ENCODE measurements at regions not wholly inside any gene's neighbourhood (a gene's known extent, or its start where the extent isn't known, plus 50 kb on each side); places are given as distances from the start of the nearest gene placed in this dataset.

DNA sequence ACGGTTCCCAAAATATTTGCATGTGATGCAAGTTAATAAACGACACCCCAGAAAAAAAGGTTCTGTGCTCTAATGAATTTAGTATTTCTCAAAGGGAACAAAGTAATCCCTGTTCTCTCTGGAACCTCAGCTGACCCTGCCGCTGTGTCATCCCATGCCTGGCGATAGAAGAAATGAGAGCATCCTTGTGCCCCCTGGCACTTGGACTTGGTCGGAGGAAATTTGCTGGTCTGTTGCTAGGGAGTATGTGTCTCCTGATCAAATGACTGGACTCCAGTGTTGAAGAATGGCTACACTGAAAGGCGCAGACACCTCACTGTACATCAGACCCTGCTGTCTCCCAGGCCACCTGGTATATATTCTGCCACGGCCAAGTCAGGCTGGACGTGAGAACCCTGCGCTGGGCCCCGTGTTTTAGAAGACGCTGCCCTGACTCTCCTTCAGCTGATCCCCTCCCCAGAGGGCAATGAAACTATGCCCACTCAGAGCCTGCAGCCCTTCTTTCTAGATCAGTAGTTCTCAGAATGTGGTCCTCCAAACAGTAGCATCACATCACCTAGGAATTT lies 67.2 kb downstream of the THNSL1 start:
- peaks cover 5% of the 10 kb centered on the region for H3K4me1 Mint-ChIP-seq (ENCODE audit: unreplicated experiment)
- H3K36me3 Mint-ChIP-seq (ENCODE audit: low read depth, unreplicated experiment): no peaks in the 10 kb centered on the region
- H3K9me3 Mint-ChIP-seq (ENCODE audit: unreplicated experiment): no peaks in the 10 kb centered on the region
- no peak for DNase-seq (ENCODE audit: low spot score)
- H3K27ac Mint-ChIP-seq (ENCODE audit: unreplicated experiment): no peak overlapping the region
- H3K4me3 Mint-ChIP-seq (ENCODE audit: unreplicated experiment): no peak overlapping the region
- peaks cover 3% of the 10 kb centered on the region for H3K27me3 Mint-ChIP-seq (ENCODE audit: unreplicated experiment)
- TF ChIP-seq, protein P1, sequence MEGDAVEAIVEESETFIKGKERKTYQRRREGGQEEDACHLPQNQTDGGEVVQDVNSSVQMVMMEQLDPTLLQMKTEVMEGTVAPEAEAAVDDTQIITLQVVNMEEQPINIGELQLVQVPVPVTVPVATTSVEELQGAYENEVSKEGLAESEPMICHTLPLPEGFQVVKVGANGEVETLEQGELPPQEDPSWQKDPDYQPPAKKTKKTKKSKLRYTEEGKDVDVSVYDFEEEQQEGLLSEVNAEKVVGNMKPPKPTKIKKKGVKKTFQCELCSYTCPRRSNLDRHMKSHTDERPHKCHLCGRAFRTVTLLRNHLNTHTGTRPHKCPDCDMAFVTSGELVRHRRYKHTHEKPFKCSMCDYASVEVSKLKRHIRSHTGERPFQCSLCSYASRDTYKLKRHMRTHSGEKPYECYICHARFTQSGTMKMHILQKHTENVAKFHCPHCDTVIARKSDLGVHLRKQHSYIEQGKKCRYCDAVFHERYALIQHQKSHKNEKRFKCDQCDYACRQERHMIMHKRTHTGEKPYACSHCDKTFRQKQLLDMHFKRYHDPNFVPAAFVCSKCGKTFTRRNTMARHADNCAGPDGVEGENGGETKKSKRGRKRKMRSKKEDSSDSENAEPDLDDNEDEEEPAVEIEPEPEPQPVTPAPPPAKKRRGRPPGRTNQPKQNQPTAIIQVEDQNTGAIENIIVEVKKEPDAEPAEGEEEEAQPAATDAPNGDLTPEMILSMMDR (IDR thresholded peaks at IDR 0.05; ENCODE audit: unreplicated experiment): no peak

DNA sequence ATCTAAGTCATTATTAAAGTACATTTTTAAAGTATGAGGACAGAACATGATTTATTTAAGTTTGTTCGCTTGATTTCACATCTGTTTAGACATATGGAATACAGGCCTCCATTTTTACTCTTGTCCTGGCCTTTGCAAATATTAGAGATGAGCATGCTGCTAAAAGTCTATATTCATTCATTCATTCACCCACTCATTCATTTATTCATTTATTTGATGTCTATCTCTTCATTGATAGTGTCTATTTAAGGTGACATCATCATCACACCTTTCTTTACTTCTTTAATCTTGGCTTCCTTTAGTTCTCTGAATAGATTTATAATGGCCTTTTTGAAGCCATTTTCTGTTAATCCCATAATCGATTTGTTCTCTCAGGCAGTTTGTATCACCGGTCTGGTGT lies 68.0 kb downstream of the THNSL1 start:
- peaks cover 5% of the 10 kb centered on the region for H3K4me1 Mint-ChIP-seq (ENCODE audit: unreplicated experiment)
- no peaks in the 10 kb centered on the region for H3K9me3 Mint-ChIP-seq (ENCODE audit: unreplicated experiment)
- no peak overlapping the region for H3K4me3 Mint-ChIP-seq (ENCODE audit: unreplicated experiment)
- peaks cover 3% of the 10 kb centered on the region for H3K27me3 Mint-ChIP-seq (ENCODE audit: unreplicated experiment)
- TF ChIP-seq, protein P1 (IDR thresholded peaks at IDR 0.05; ENCODE audit: unreplicated experiment): no peak
- H3K36me3 Mint-ChIP-seq (ENCODE audit: low read depth, unreplicated experiment): no peaks in the 10 kb centered on the region
- no peak overlapping the region for H3K27ac Mint-ChIP-seq (ENCODE audit: unreplicated experiment)
- DNase-seq (ENCODE audit: low spot score): no peak

DNA sequence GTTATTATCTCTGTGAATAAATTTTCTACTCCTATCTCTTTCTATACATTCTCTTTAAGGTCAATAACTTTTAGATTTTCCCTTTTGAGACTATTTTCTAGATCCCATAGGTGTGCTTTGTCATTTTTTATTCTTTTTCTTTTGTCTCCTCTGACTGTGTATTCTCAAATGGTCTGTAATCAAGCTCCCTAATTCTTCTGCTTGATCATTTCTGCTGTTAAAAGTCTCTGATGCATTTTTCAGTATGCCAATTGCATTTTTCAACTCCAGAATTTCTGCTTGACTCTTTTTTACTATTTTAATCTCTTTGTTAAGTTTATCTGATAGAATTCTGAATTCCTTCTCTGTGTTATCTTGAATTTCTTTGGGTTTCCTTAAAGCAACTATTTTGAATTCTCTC lies 78.2 kb downstream of the THNSL1 start:
- Mint-ChIP-seq H3K36me3 (ENCODE audit: low read depth, unreplicated experiment) (no peaks in the 10 kb centered on the region), H3K27me3 (ENCODE audit: unreplicated experiment) (no peaks in the 10 kb centered on the region), H3K9me3 (ENCODE audit: unreplicated experiment) (no peaks in the 10 kb centered on the region), H3K27ac (ENCODE audit: unreplicated experiment) (no peak overlapping the region), H3K4me1 (ENCODE audit: unreplicated experiment) (no peaks in the 10 kb centered on the region), H3K4me3 (ENCODE audit: unreplicated experiment) (no peak overlapping the region)
- TF ChIP-seq, protein P1 (IDR thresholded peaks at IDR 0.05; ENCODE audit: unreplicated experiment): no peak
- no peak for DNase-seq (ENCODE audit: low spot score)

DNA sequence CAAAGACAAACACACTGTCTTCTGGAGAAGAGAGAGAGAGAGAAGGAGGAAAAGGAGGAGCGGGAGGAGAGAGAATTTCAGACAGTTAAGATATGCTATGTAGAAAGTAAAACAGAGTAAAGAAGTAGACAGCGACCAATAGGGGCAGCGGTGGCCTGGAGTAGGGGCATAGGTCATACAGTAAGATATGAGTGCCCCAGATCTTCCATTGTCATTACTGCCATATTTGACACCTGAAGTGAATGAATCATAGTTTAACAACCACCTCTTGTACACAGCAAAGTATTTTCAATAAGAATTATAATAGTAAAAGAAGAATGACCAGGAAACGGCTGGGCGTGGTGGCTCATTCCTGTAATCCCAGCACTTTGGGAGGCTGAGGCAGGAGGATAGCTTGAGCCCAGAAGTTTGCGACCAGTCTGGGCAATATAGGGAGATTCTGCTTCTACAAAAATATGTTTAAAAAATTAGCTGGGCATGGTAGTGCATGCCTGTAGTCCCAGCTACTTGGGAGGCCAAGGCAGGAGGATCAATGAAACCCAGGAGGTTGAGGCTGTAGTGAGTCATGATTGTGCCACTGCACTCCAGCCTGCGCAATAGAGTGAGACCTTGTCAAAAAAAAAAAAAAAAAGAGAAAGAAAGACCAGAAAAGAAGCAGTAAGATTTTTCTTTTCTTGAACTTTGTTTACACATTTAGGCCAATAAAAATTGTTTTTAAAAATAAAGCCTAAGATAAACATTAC lies 77.0 kb upstream of the GPR158 start:
- DNase-seq (ENCODE audit: low spot score): no peak
- peaks cover 6% of the 10 kb centered on the region for H3K4me1 Mint-ChIP-seq (ENCODE audit: unreplicated experiment)
- no peaks in the 10 kb centered on the region for H3K9me3 Mint-ChIP-seq (ENCODE audit: unreplicated experiment)

DNA sequence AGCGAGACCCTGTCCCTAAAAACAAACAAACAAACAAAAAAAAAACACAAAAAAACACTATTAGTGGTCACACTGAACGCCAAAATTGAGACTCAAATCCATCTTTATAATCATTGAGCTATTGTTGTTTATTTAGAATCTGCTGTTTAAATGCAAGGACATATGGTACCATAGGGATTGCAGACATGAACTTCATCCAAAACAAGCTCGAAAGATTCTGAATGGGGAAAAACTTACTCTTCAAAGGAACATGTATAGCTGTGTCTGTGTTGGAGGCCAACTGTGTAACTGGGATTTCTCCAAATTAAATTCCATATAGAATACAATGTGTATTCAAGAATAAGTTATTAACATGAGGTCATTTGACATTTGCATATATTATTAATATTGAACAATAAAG lies 74.7 kb upstream of the GPR158 start:
- Mint-ChIP-seq H3K27ac (ENCODE audit: unreplicated experiment) (no peak overlapping the region), H3K27me3 (ENCODE audit: unreplicated experiment) (no peaks in the 10 kb centered on the region), H3K36me3 (ENCODE audit: low read depth, unreplicated experiment) (no peaks in the 10 kb centered on the region), H3K4me1 (ENCODE audit: unreplicated experiment) (peaks cover 6% of the 10 kb centered on the region), H3K4me3 (ENCODE audit: unreplicated experiment) (no peak overlapping the region), H3K9me3 (ENCODE audit: unreplicated experiment) (no peaks in the 10 kb centered on the region)
- no peak for DNase-seq (ENCODE audit: low spot score)
- TF ChIP-seq, protein P1 (IDR thresholded peaks at IDR 0.05; ENCODE audit: unreplicated experiment): no peak

More for the DNA sequence above, 77.0 kb upstream of the GPR158 start:
- TF ChIP-seq, protein P1 (IDR thresholded peaks at IDR 0.05; ENCODE audit: unreplicated experiment): no peak
- Mint-ChIP-seq H3K27ac (ENCODE audit: unreplicated experiment) (no peak overlapping the region), H3K4me3 (ENCODE audit: unreplicated experiment) (no peak overlapping the region), H3K27me3 (ENCODE audit: unreplicated experiment) (no peaks in the 10 kb centered on the region), H3K36me3 (ENCODE audit: low read depth, unreplicated experiment) (no peaks in the 10 kb centered on the region)

All from endothelial cell (in vitro differentiated cells).